ENCODE measurements at regions not wholly inside any gene's neighbourhood (a gene's known extent, or its start where the extent isn't known, plus 50 kb on each side); places are given as distances from the start of the nearest gene placed in this dataset.

GRCh38 chr4:20348411-20348810 is 96.7 kb downstream of the SLIT2 start:
- TF ChIP-seq PATZ1 (CRISPR knock-in tag; IDR thresholded peaks at IDR 0.05; ENCODE audit: borderline replicate concordance), result no peak
- no peak for TF ChIP-seq ZNF8 (CRISPR knock-in tag; IDR thresholded peaks at IDR 0.05)
- TF ChIP-seq RARB (CRISPR knock-in tag; IDR thresholded peaks at IDR 0.05), result no peak
- TF ChIP-seq ARNTL (CRISPR knock-in tag; IDR thresholded peaks at IDR 0.05; ENCODE audit: borderline replicate concordance, low read depth), result no peak
- TF ChIP-seq ISL1 (CRISPR knock-in tag; IDR thresholded peaks at IDR 0.05), result no peak
- TF ChIP-seq BACH2 (CRISPR knock-in tag; IDR thresholded peaks at IDR 0.05; ENCODE audit: borderline replicate concordance), result no peak
- no peak for TF ChIP-seq ZFP3 (CRISPR knock-in tag; IDR thresholded peaks at IDR 0.05)
- TF ChIP-seq GLIS3 (CRISPR knock-in tag; IDR thresholded peaks at IDR 0.05), result no peak
- TF ChIP-seq OSR1 (CRISPR knock-in tag; IDR thresholded peaks at IDR 0.05), result no peak
- no peak for TF ChIP-seq ZNF70 (CRISPR knock-in tag; IDR thresholded peaks at IDR 0.05)
- TF ChIP-seq POU6F1 (CRISPR knock-in tag; IDR thresholded peaks at IDR 0.05; ENCODE audit: borderline replicate concordance, low read depth), result no peak
- no peak for TF ChIP-seq ZC3H10 (CRISPR knock-in tag; IDR thresholded peaks at IDR 0.05)
- no peak for TF ChIP-seq CREB5 (CRISPR knock-in tag; IDR thresholded peaks at IDR 0.05; ENCODE audit: low read depth)
